ENCODE measurements at regions not wholly inside any gene's neighbourhood (a gene's known extent, or its start where the extent isn't known, plus 50 kb on each side); places are given as distances from the start of the nearest gene placed in this dataset.

DNA sequence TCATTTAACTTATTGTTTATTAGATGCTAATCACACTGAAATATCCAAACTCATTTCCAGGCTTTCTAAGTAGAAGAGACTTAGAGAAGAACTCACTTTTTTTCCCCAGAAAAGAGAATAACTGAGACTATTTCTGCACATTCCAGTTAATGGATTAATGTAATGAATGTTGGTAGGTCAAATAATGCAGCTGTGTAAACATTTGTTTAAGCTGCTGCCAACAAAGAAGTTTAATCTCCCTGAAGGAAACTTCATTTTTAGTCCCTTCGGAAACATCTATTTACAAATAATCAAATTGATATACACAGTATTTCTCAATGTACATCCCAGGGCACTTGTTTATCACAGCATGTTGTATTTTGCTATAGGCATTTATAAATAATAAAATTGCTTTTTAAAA, 126.9 kb downstream of the KCNS3 start:
- Histone ChIP-seq H3K36me3 (ENCODE audit: control insufficient read depth, low read length) (no peaks in the 10 kb centered on the region), H3K79me2 (ENCODE audit: control insufficient read depth, low read length) (no peaks in the 10 kb centered on the region), H3K4me2 (ENCODE audit: low read length) (no peak overlapping the region), H3K4me1 (ENCODE audit: control insufficient read depth, low read length) (no peaks in the 10 kb centered on the region), H4K20me1 (ENCODE audit: control insufficient read depth, insufficient read depth, low read depth, low read length) (no peaks in the 10 kb centered on the region), H3K9me3 (ENCODE audit: control insufficient read depth, insufficient read depth, low read length) (no peaks in the 10 kb centered on the region), H3F3A (ENCODE audit: control insufficient read depth, insufficient read depth) (no peaks in the 10 kb centered on the region), H3K27ac (ENCODE audit: low read depth, low read length) (no peak overlapping the region), H3K4me3 (ENCODE audit: low read length) (no peak overlapping the region), H3K9me2 (replicated peaks; ENCODE audit: control insufficient read depth, low read length) (no peaks in the 10 kb centered on the region), H3K27me3 (ENCODE audit: control insufficient read depth, low read length) (no peaks in the 10 kb centered on the region)
- TF ChIP-seq, protein P1, sequence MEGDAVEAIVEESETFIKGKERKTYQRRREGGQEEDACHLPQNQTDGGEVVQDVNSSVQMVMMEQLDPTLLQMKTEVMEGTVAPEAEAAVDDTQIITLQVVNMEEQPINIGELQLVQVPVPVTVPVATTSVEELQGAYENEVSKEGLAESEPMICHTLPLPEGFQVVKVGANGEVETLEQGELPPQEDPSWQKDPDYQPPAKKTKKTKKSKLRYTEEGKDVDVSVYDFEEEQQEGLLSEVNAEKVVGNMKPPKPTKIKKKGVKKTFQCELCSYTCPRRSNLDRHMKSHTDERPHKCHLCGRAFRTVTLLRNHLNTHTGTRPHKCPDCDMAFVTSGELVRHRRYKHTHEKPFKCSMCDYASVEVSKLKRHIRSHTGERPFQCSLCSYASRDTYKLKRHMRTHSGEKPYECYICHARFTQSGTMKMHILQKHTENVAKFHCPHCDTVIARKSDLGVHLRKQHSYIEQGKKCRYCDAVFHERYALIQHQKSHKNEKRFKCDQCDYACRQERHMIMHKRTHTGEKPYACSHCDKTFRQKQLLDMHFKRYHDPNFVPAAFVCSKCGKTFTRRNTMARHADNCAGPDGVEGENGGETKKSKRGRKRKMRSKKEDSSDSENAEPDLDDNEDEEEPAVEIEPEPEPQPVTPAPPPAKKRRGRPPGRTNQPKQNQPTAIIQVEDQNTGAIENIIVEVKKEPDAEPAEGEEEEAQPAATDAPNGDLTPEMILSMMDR (IDR thresholded peaks at IDR 0.05; ENCODE audit: low read depth, low read length, poor library complexity, severe bottlenecking): no peak
- no peak for TF ChIP-seq EZH2phosphoT487 (IDR thresholded peaks at IDR 0.05; ENCODE audit: borderline replicate concordance, low read length)

DNA sequence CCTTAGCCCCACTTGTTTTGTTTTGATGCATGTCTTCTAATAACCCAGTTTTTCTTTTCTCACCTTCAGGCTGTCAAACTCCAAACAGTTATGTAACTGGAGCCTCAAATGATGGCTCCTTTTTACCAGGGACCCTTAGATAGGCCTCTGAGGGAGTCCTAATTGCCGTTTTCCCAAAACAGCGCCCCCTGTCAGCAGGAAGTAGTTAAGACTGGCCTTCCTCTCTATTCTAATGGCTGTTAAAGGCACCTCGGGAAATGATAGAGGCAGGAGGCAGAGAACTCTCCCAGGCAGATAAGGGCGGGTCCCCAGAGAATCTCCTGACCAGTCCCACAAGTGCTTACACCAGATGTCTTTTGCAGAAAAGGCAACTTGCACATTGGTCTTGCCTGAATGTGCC, 123.2 kb downstream of the KCNS3 start:
- H3K9me2 ChIP-seq (replicated peaks; ENCODE audit: control insufficient read depth, low read length): no peaks in the 10 kb centered on the region
- H3K27me3 ChIP-seq (ENCODE audit: control insufficient read depth, low read length): no peaks in the 10 kb centered on the region
- no peaks in the 10 kb centered on the region for H3K36me3 ChIP-seq (ENCODE audit: control insufficient read depth, low read length)
- H3K4me3 ChIP-seq (ENCODE audit: low read length): no peak overlapping the region
- no peaks in the 10 kb centered on the region for H3K79me2 ChIP-seq (ENCODE audit: control insufficient read depth, low read length)
- H3K4me2 ChIP-seq (ENCODE audit: low read length): no peak overlapping the region
- H3F3A ChIP-seq (ENCODE audit: control insufficient read depth, insufficient read depth): no peaks in the 10 kb centered on the region
- no peak overlapping the region for H3K27ac ChIP-seq (ENCODE audit: low read depth, low read length)
- TF ChIP-seq, protein P1 (IDR thresholded peaks at IDR 0.05; ENCODE audit: low read depth, low read length, poor library complexity, severe bottlenecking): peak; percentile 49
- no peak for TF ChIP-seq EZH2phosphoT487 (IDR thresholded peaks at IDR 0.05; ENCODE audit: borderline replicate concordance, low read length)
- no peaks in the 10 kb centered on the region for H3K9me3 ChIP-seq (ENCODE audit: control insufficient read depth, insufficient read depth, low read length)
- no peaks in the 10 kb centered on the region for H3K4me1 ChIP-seq (ENCODE audit: control insufficient read depth, low read length)
- H4K20me1 ChIP-seq (ENCODE audit: control insufficient read depth, insufficient read depth, low read depth, low read length): no peaks in the 10 kb centered on the region

DNA sequence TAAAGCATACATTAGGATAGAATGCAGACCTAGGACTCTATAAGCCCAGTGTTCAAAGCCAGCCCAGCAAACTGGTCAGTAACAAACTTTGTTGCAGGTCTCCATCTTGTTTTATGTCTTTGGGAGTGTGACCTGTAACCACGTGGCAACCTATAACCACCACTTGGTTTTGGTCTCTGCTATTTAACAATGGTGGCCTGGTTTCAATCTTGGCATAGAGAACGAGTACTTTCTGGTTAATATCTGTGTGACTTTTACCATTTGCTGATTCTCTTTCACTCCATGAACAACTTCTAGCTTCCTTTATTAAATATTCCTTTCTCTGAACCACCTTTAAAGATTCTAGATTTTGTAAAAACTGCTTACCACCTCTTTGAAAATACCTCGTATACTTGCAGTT, 118.5 kb downstream of the KCNS3 start:
- Histone ChIP-seq H3K36me3 (ENCODE audit: control insufficient read depth, low read length) (no peaks in the 10 kb centered on the region), H3F3A (ENCODE audit: control insufficient read depth, insufficient read depth) (no peaks in the 10 kb centered on the region)
- no peak for TF ChIP-seq EZH2phosphoT487 (IDR thresholded peaks at IDR 0.05; ENCODE audit: borderline replicate concordance, low read length)
- TF ChIP-seq, protein P1 (IDR thresholded peaks at IDR 0.05; ENCODE audit: low read depth, low read length, poor library complexity, severe bottlenecking): no peak

DNA sequence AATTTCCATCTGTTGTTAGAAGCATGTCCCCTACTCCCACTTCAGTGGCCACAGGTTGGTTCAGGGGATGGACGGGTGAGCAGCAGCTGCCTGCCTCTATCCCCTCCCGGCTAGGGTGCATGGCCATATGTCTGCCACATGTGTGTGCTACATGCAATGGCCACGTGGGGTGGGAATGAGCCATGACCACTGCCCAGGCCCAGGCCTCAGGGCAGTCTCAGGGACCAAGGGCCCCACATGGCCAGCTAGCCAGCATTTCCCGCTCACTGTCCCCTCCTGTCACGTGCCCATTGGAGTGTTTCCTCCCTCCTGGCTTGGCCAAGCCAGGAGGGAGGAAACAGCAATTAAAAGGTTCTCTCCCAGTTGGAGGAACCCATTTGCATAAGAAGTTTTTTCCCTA, 117.1 kb downstream of the KCNS3 start:
- H3K9me3 ChIP-seq (ENCODE audit: control insufficient read depth, insufficient read depth, low read length): no peaks in the 10 kb centered on the region
- H3K9me2 ChIP-seq (replicated peaks; ENCODE audit: control insufficient read depth, low read length): no peaks in the 10 kb centered on the region
- no peaks in the 10 kb centered on the region for H4K20me1 ChIP-seq (ENCODE audit: control insufficient read depth, insufficient read depth, low read depth, low read length)
- TF ChIP-seq, protein P1 (IDR thresholded peaks at IDR 0.05; ENCODE audit: low read depth, low read length, poor library complexity, severe bottlenecking): no peak
- TF ChIP-seq EZH2phosphoT487 (IDR thresholded peaks at IDR 0.05; ENCODE audit: borderline replicate concordance, low read length): no peak
- no peaks in the 10 kb centered on the region for H3K27me3 ChIP-seq (ENCODE audit: control insufficient read depth, low read length)
- no peak overlapping the region for H3K4me3 ChIP-seq (ENCODE audit: low read length)
- no peak overlapping the region for H3K4me2 ChIP-seq (ENCODE audit: low read length)
- no peaks in the 10 kb centered on the region for H3K36me3 ChIP-seq (ENCODE audit: control insufficient read depth, low read length)
- no peaks in the 10 kb centered on the region for H3F3A ChIP-seq (ENCODE audit: control insufficient read depth, insufficient read depth)
- no peaks in the 10 kb centered on the region for H3K4me1 ChIP-seq (ENCODE audit: control insufficient read depth, low read length)
- no peak overlapping the region for H3K27ac ChIP-seq (ENCODE audit: low read depth, low read length)
- H3K79me2 ChIP-seq (ENCODE audit: control insufficient read depth, low read length): no peaks in the 10 kb centered on the region

More for the DNA sequence above, 118.5 kb downstream of the KCNS3 start:
- H3K4me1 ChIP-seq (ENCODE audit: control insufficient read depth, low read length): no peaks in the 10 kb centered on the region
- H3K9me3 ChIP-seq (ENCODE audit: control insufficient read depth, insufficient read depth, low read length): no peaks in the 10 kb centered on the region
- no peak overlapping the region for H3K4me2 ChIP-seq (ENCODE audit: low read length)
- no peaks in the 10 kb centered on the region for H3K79me2 ChIP-seq (ENCODE audit: control insufficient read depth, low read length)
- H3K27me3 ChIP-seq (ENCODE audit: control insufficient read depth, low read length): no peaks in the 10 kb centered on the region
- H3K9me2 ChIP-seq (replicated peaks; ENCODE audit: control insufficient read depth, low read length): no peaks in the 10 kb centered on the region
- H3K4me3 ChIP-seq (ENCODE audit: low read length): no peak overlapping the region
- no peak overlapping the region for H3K27ac ChIP-seq (ENCODE audit: low read depth, low read length)
- no peaks in the 10 kb centered on the region for H4K20me1 ChIP-seq (ENCODE audit: control insufficient read depth, insufficient read depth, low read depth, low read length)
